ENCODE measurements at regions not wholly inside any gene's neighbourhood (a gene's known extent, or its start where the extent isn't known, plus 50 kb on each side); places are given as distances from the start of the nearest gene placed in this dataset.

- Histone ChIP-seq H3K27me3 (ENCODE audit: control insufficient read depth, low read length) (no peaks in the 10 kb centered on the region), H3K36me3 (ENCODE audit: control insufficient read depth, low read length) (no peaks in the 10 kb centered on the region), H3K4me3 (ENCODE audit: low read length) (no peak overlapping the region), H3K79me2 (ENCODE audit: control insufficient read depth, low read length) (no peaks in the 10 kb centered on the region), H3K27ac (ENCODE audit: low read depth, low read length) (no peak overlapping the region), H4K20me1 (ENCODE audit: control insufficient read depth, insufficient read depth, low read depth, low read length) (no peaks in the 10 kb centered on the region), H3K9me3 (ENCODE audit: control insufficient read depth, insufficient read depth, low read length) (peaks cover 8% of the 10 kb centered on the region; the same call in 1 of the 2 replicates), H3K4me1 (ENCODE audit: control insufficient read depth, low read length) (no peaks in the 10 kb centered on the region), H3F3A (ENCODE audit: control insufficient read depth, insufficient read depth) (no peaks in the 10 kb centered on the region), H3K9me2 (replicated peaks; ENCODE audit: control insufficient read depth, low read length) (no peaks in the 10 kb centered on the region), H3K4me2 (ENCODE audit: low read length) (no peak overlapping the region)
- TF ChIP-seq EZH2phosphoT487 (IDR thresholded peaks at IDR 0.05; ENCODE audit: borderline replicate concordance, low read length): no peak
- no peak for TF ChIP-seq CTCF (IDR thresholded peaks at IDR 0.05; ENCODE audit: low read depth, low read length, poor library complexity, severe bottlenecking)
These were observed 824.8 kb downstream of the ADGRL2 start for GRCh38 chr1:82625537-82625936.

DNA sequence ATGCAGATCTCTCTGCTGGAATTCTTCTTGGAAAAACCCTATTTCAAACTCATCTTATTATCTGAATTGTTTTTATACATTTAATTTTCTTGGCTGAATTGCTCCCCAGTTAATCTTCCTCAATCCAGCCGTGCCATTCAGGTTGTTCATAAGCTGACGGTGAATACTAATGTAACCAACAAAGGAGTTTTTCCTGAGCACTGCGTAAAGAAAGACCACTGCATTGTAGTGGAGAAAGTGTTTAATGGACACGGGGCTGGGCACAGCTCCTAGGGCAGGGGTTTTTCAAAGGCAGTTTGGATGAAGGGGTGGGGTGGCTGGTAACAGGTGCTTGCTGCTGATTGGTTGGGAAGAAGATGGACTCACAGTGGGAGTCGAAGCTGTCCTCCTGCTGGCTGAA lies 820.3 kb downstream of the ADGRL2 start:
- no peak overlapping the region for H3K4me3 ChIP-seq (ENCODE audit: low read length)
- no peak for TF ChIP-seq CTCF (IDR thresholded peaks at IDR 0.05; ENCODE audit: low read depth, low read length, poor library complexity, severe bottlenecking)
- TF ChIP-seq EZH2phosphoT487 (IDR thresholded peaks at IDR 0.05; ENCODE audit: borderline replicate concordance, low read length): no peak
- no peaks in the 10 kb centered on the region for H4K20me1 ChIP-seq (ENCODE audit: control insufficient read depth, insufficient read depth, low read depth, low read length)
- no peaks in the 10 kb centered on the region for H3K9me2 ChIP-seq (replicated peaks; ENCODE audit: control insufficient read depth, low read length)
- peaks cover 8% of the 10 kb centered on the region; the same call in 1 of the 2 replicates for H3K9me3 ChIP-seq (ENCODE audit: control insufficient read depth, insufficient read depth, low read length)
- H3K27ac ChIP-seq (ENCODE audit: low read depth, low read length): no peak overlapping the region
- no peaks in the 10 kb centered on the region for H3F3A ChIP-seq (ENCODE audit: control insufficient read depth, insufficient read depth)
- H3K36me3 ChIP-seq (ENCODE audit: control insufficient read depth, low read length): no peaks in the 10 kb centered on the region
- no peaks in the 10 kb centered on the region for H3K4me1 ChIP-seq (ENCODE audit: control insufficient read depth, low read length)
- H3K4me2 ChIP-seq (ENCODE audit: low read length): no peak overlapping the region
- no peaks in the 10 kb centered on the region for H3K79me2 ChIP-seq (ENCODE audit: control insufficient read depth, low read length)
- no peaks in the 10 kb centered on the region for H3K27me3 ChIP-seq (ENCODE audit: control insufficient read depth, low read length)

- Histone ChIP-seq H3K79me2 (ENCODE audit: control insufficient read depth, low read length) (no peaks in the 10 kb centered on the region), H3K36me3 (ENCODE audit: control insufficient read depth, low read length) (no peaks in the 10 kb centered on the region), H3K4me3 (ENCODE audit: low read length) (no peak overlapping the region), H3K4me2 (ENCODE audit: low read length) (no peak overlapping the region), H3F3A (ENCODE audit: control insufficient read depth, insufficient read depth) (no peaks in the 10 kb centered on the region), H3K27ac (ENCODE audit: low read depth, low read length) (no peak overlapping the region), H3K9me3 (ENCODE audit: control insufficient read depth, insufficient read depth, low read length) (no peaks in the 10 kb centered on the region), H3K27me3 (ENCODE audit: control insufficient read depth, low read length) (no peaks in the 10 kb centered on the region), H3K9me2 (replicated peaks; ENCODE audit: control insufficient read depth, low read length) (no peaks in the 10 kb centered on the region), H3K4me1 (ENCODE audit: control insufficient read depth, low read length) (no peaks in the 10 kb centered on the region), H4K20me1 (ENCODE audit: control insufficient read depth, insufficient read depth, low read depth, low read length) (no peaks in the 10 kb centered on the region)
- TF ChIP-seq EZH2phosphoT487 (IDR thresholded peaks at IDR 0.05; ENCODE audit: borderline replicate concordance, low read length) (no peak), CTCF (IDR thresholded peaks at IDR 0.05; ENCODE audit: low read depth, low read length, poor library complexity, severe bottlenecking) (no peak)
These were observed 813.4 kb downstream of the ADGRL2 start for GRCh38 chr1:82614090-82614489.

DNA sequence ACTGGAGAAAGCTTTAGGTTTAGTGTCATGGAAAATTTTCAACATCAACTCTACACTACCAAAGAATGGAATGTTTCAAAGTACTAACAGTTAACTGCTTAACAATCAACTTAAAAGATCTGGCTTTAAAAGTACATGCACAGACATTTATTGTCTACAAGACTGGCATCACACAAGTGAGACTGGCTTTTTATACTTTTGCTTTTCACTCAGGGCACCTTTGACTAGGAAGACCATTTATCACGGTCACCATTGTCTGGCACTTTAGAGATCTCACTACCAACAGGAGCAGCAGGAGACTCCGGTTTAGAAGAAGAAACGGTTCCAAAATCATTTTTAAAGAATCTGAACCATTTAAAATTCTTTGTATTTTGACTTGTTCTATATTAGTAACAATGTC lies 812.3 kb downstream of the ADGRL2 start:
- Histone ChIP-seq H3K27me3 (ENCODE audit: control insufficient read depth, low read length) (no peaks in the 10 kb centered on the region), H3K79me2 (ENCODE audit: control insufficient read depth, low read length) (no peaks in the 10 kb centered on the region), H3K9me3 (ENCODE audit: control insufficient read depth, insufficient read depth, low read length) (no peaks in the 10 kb centered on the region), H3F3A (ENCODE audit: control insufficient read depth, insufficient read depth) (no peaks in the 10 kb centered on the region), H3K4me1 (ENCODE audit: control insufficient read depth, low read length) (no peaks in the 10 kb centered on the region), H4K20me1 (ENCODE audit: control insufficient read depth, insufficient read depth, low read depth, low read length) (no peaks in the 10 kb centered on the region), H3K27ac (ENCODE audit: low read depth, low read length) (no peak overlapping the region), H3K4me3 (ENCODE audit: low read length) (no peak overlapping the region), H3K4me2 (ENCODE audit: low read length) (no peak overlapping the region), H3K9me2 (replicated peaks; ENCODE audit: control insufficient read depth, low read length) (no peaks in the 10 kb centered on the region), H3K36me3 (ENCODE audit: control insufficient read depth, low read length) (no peaks in the 10 kb centered on the region)
- TF ChIP-seq EZH2phosphoT487 (IDR thresholded peaks at IDR 0.05; ENCODE audit: borderline replicate concordance, low read length) (no peak), CTCF (IDR thresholded peaks at IDR 0.05; ENCODE audit: low read depth, low read length, poor library complexity, severe bottlenecking) (no peak)
